OCI-LY1 (cell line): ENCODE measurements at regions not wholly inside any gene's neighbourhood (a gene's known extent, or its start where the extent isn't known, plus 50 kb on each side); places are given as distances from the start of the nearest gene placed in this dataset.

Experiments used
- H2AFZ ChIP-seq: fragments of 200-600 bp; sonication (generic), shearing (Covaris generic); 2 replicates; pipeline ENCODE4 v1.6.0; 2014; ENCODE audit warnings: antibody characterized with exemption, mild to moderate bottlenecking, low read length
- H3F3A ChIP-seq: fragments of 200-600 bp; sonication (generic), shearing (Covaris generic); 2 replicates; pipeline ENCODE4 v1.6.0; 2014; ENCODE audit warnings: mild to moderate bottlenecking, antibody characterized with exemption, low read length, moderate library complexity; ENCODE audit not compliant: insufficient read depth
- H3K27ac ChIP-seq: fragments of 200-600 bp; sonication (generic); 2 replicates; pipeline ENCODE4 v1.5.1; 2014; ENCODE audit warnings: low read length, mixed run types, mild to moderate bottlenecking, low read depth; ENCODE audit not compliant: poor library complexity, severe bottlenecking
- H3K27me3 ChIP-seq: fragments of 200-600 bp; sonication (generic); 2 replicates; pipeline ENCODE4 v1.6.0; 2014; ENCODE audit warnings: antibody characterized with exemption, mild to moderate bottlenecking, low read length, moderate library complexity; ENCODE audit not compliant: insufficient read depth
- H3K36me3 ChIP-seq: fragments of 200-600 bp; sonication (generic); 2 replicates; pipeline ENCODE4 v1.6.1; 2014; ENCODE audit warnings: mild to moderate bottlenecking, antibody characterized with exemption, low read length, moderate library complexity, mixed read lengths; ENCODE audit not compliant: insufficient read depth
- H3K4me1 ChIP-seq: fragments of 200-600 bp; sonication (generic); 2 replicates; pipeline ENCODE4 v1.5.1; 2014; ENCODE audit warnings: mild to moderate bottlenecking, low read length, moderate library complexity; ENCODE audit not compliant: insufficient read depth, severe bottlenecking
- H3K4me2 ChIP-seq: fragments of 200-600 bp; sonication (generic), shearing (Covaris generic); 2 replicates; pipeline ENCODE4 v1.6.1; 2014; ENCODE audit warnings: low read length
- H3K4me3 ChIP-seq: fragments of 200-600 bp; sonication (generic); 2 replicates; pipeline ENCODE4 v1.5.1; 2014; ENCODE audit warnings: low read length, low read depth, mild to moderate bottlenecking, mixed read lengths; ENCODE audit not compliant: poor library complexity, severe bottlenecking
- H3K79me2 ChIP-seq: fragments of 200-600 bp; shearing (Covaris generic); 2 replicates; pipeline ENCODE4 v1.6.1; 2016; ENCODE audit warnings: mixed run types, low read length, mixed read lengths; ENCODE audit not compliant: insufficient read depth
- H3K9ac ChIP-seq: fragments of 200-600 bp; sonication (generic), shearing (Covaris generic); 2 replicates; pipeline ENCODE4 v1.6.1; 2014; ENCODE audit warnings: mild to moderate bottlenecking, low read length, mixed read lengths
- H3K9me2 ChIP-seq: fragments of 200-600 bp; sonication (generic), shearing (Covaris generic); 2 replicates; pipeline ENCODE4 v1.6.1; 2014; ENCODE audit warnings: low read depth, mild to moderate bottlenecking, low read length, mixed read lengths
- H3K9me3 ChIP-seq: fragments of 200-600 bp; shearing (Covaris generic); 2 replicates; pipeline ENCODE4 v1.6.1; 2014; ENCODE audit warnings: low read length, mixed read lengths
- H4K20me1 ChIP-seq: fragments of 200-600 bp; sonication (generic), shearing (Covaris generic); 2 replicates; pipeline ENCODE4 v1.6.0; 2016; ENCODE audit warnings: mild to moderate bottlenecking, low read length; ENCODE audit not compliant: insufficient read depth
- EZH2 ChIP-seq: fragments of 200-600 bp; sonication (generic), shearing (Covaris generic); IDR thresholded peaks from 2 replicates; pipeline ENCODE4 v1.8.0; 2017; ENCODE audit warnings: borderline replicate concordance, mixed run types, mild to moderate bottlenecking, antibody characterized with exemption, low read length, moderate library complexity, mixed read lengths
- TF ChIP-seq, protein P1 (sequence below): fragments of 200-600 bp; sonication (generic), shearing (Covaris generic); IDR thresholded peaks from 2 replicates; pipeline ENCODE4 v1.5.1; 2017; ENCODE audit warnings: mild to moderate bottlenecking, antibody characterized with exemption, low read length, moderate library complexity, mixed read lengths

DNA sequence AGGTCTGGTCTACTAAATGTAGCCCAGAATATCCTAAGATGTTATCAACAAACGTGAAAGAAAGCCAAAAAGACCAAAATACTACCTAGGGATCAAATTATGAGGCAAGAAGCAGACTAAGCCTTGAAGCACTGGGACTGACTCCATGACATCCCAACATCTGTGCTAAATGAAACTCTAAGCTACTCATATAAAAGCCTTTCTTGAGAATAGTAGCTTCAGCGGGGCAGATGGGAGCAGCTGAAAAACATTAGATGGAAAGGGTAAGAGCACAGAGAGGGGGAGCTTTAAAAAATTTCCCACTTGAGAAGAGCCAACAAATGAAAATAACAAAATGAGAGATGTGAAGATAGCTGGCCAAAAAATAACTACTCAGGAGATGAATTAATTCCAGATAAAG lies 81.7 kb downstream of the MAD2L1 start:
- H3K9me2 ChIP-seq: no peaks in the 10 kb centered on the region
- H4K20me1 ChIP-seq: no peaks in the 10 kb centered on the region
- H3K79me2 ChIP-seq: no peaks in the 10 kb centered on the region
- H2AFZ ChIP-seq: no peak overlapping the region
- H3K27me3 ChIP-seq: no peaks in the 10 kb centered on the region
- H3K4me2 ChIP-seq: no peak overlapping the region
- no peak overlapping the region for H3K27ac ChIP-seq
- no peaks in the 10 kb centered on the region for H3K9me3 ChIP-seq
- H3F3A ChIP-seq: no peaks in the 10 kb centered on the region
- no peaks in the 10 kb centered on the region for H3K36me3 ChIP-seq
- H3K9ac ChIP-seq: no peak overlapping the region
- no peak for TF ChIP-seq EZH2
- TF ChIP-seq, protein P1, sequence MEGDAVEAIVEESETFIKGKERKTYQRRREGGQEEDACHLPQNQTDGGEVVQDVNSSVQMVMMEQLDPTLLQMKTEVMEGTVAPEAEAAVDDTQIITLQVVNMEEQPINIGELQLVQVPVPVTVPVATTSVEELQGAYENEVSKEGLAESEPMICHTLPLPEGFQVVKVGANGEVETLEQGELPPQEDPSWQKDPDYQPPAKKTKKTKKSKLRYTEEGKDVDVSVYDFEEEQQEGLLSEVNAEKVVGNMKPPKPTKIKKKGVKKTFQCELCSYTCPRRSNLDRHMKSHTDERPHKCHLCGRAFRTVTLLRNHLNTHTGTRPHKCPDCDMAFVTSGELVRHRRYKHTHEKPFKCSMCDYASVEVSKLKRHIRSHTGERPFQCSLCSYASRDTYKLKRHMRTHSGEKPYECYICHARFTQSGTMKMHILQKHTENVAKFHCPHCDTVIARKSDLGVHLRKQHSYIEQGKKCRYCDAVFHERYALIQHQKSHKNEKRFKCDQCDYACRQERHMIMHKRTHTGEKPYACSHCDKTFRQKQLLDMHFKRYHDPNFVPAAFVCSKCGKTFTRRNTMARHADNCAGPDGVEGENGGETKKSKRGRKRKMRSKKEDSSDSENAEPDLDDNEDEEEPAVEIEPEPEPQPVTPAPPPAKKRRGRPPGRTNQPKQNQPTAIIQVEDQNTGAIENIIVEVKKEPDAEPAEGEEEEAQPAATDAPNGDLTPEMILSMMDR: no peak
- H3K4me1 ChIP-seq: no peaks in the 10 kb centered on the region
- H3K4me3 ChIP-seq: no peak overlapping the region

DNA sequence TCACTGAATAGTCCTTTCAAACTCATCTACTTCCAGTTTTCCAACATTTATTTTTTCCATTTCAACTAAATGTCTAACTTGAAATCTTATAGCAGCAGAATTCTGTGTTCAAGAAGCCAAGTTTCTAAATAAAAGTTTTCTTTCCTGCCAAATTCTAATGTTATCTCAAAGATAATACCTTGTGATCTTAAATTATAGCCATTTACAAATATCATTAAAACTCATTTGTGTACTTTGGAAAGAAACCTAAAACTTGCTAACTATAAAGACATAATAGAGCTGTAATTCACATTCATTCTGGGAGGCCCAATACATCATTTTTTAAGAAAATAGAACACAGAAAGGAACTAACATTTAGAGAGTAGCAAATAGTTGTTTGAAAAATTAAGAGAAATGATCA lies 83.9 kb downstream of the MAD2L1 start:
- no peak overlapping the region for H3K4me2 ChIP-seq
- TF ChIP-seq EZH2: no peak
- TF ChIP-seq, protein P1: no peak
- no peaks in the 10 kb centered on the region for H3K4me1 ChIP-seq
- H3K36me3 ChIP-seq: no peaks in the 10 kb centered on the region
- H2AFZ ChIP-seq: no peak overlapping the region
- H3K9me3 ChIP-seq: no peaks in the 10 kb centered on the region
- H4K20me1 ChIP-seq: no peaks in the 10 kb centered on the region
- H3K4me3 ChIP-seq: no peak overlapping the region
- H3K27ac ChIP-seq: no peak overlapping the region
- no peaks in the 10 kb centered on the region for H3K79me2 ChIP-seq
- H3K27me3 ChIP-seq: no peaks in the 10 kb centered on the region
- no peaks in the 10 kb centered on the region for H3K9me2 ChIP-seq
- H3K9ac ChIP-seq: no peak overlapping the region
- no peaks in the 10 kb centered on the region for H3F3A ChIP-seq

DNA sequence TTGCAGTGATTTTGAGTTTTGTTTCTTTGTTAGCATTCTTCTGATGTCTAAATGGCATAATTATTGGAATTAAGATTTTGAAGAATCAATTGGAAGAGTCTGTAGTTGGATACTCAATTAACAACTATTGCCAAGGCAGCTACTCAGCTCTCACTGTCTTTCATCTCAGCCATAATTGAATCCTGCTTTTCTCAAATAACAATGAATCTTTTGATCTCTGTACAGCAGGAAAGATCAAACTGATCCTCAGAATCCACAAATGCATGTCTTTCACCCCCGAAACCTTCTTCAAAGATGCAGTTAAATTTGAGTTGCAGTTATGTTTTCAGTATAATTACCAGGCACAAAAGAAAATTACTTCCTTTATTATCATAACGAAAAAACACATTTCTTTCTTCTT lies 86.2 kb downstream of the MAD2L1 start:
- Histone ChIP-seq H3K9me3 (no peaks in the 10 kb centered on the region), H3K4me1 (no peaks in the 10 kb centered on the region), H3K36me3 (no peaks in the 10 kb centered on the region), H4K20me1 (no peaks in the 10 kb centered on the region), H3K27ac (no peak overlapping the region), H3F3A (no peaks in the 10 kb centered on the region), H3K4me2 (no peak overlapping the region), H3K4me3 (no peak overlapping the region), H3K79me2 (no peaks in the 10 kb centered on the region), H3K9me2 (no peaks in the 10 kb centered on the region), H3K9ac (no peak overlapping the region), H3K27me3 (no peaks in the 10 kb centered on the region), H2AFZ (no peak overlapping the region)
- no peak for TF ChIP-seq EZH2
- TF ChIP-seq, protein P1: no peak
